GM18858 (cell line): ENCODE measurements at regions not wholly inside any gene's neighbourhood (a gene's known extent, or its start where the extent isn't known, plus 50 kb on each side); places are given as distances from the start of the nearest gene placed in this dataset.
A peak's percentile ranks its signal among the peaks of the same experiment; 100 is the strongest.
"Not testable (repeated sequence)": the region's sequence is repeated elsewhere in the genome, so short reads cannot be mapped to it uniquely, and the experiment has no call there.

Experiments used
- ATAC-seq: cut with Tn5 transposase; IDR thresholded peaks from one replicate; pipeline ENCODE4 v1.9.1; 2021; ENCODE audit not compliant: unreplicated experiment

GRCh38 chr16:58948244-58948643, 214.1 kb upstream of the GOT2 start:
- ATAC-seq, result no peak

DNA sequence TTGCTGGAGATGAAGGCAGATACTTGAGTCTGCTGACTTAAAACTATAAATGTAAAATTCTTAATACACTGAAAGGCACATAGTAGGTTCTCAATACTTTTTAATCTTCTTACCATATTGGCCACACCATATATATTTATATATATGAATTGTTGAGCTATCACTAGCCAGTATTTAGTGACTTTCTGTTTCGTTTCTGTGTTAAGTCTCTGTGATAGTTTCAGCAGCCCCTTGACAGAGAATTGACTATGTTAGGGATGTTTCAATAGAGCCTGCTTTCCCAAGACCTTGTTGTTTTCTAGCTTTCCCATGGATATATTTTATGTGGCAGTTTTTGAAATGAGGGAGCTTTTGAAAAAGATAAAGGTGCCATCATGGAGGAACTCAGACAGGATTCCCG, 206.5 kb upstream of the GOT2 start:
- ATAC-seq, result peak; percentile 62

DNA sequence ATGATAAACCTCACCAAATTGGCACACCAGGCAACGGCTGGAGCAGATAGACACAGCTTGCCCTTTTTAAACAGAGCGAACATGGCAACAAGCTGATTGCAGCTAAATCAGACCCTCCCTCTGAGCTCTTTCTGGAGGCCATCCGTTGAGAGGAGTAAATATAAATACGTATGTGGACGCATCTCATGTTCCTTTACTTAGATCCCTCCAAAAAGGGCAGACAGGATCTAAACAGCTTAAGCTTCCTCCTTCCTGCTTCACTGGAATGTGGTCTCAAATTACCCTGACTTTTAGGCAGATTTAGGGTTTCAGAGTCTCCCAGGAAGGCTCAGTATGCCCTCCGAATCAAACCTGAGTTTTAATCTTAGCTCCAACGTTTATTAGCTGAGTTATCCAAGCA, 204.7 kb upstream of the GOT2 start:
- ATAC-seq, result no peak

DNA sequence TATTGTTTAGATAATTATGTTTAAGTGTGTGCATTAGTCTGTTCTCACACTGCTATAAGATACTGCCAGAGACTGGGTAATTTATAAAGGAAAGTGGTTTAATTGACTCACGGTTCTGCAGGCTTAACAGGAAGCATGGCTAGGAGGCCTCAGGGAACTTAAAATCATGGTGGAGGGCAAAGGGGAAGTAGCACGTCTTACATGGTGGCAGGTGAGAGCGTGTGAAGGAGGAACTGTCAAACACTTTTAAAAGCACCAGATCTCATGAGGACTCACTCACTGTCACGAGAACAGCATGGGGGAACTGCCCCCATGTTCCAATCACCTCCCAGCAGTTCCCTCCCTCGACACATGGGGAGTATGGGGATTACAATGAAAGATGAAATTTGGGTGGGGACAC, 203.5 kb upstream of the GOT2 start:
- no peak for ATAC-seq

GRCh38 chr16:58933186-58933585, 199.1 kb upstream of the GOT2 start:
- ATAC-seq, result no peak

DNA sequence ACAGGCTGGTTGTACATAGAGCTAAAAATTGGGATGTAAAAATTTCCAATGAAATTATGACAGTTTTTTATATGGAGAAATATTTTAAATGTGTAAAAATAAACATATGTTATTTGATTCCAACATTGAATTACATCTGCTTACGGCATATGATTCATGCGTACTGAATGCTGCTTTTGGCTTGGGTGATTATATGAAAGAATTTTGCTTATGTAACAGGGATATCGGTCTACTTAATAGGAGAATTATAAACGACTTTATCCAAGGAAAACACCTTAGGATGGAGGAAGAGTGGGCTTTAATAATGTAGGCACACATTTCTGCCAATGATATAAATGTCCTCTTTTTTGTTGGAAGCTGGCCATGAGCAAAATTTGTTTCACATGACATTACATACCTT, 197.3 kb upstream of the GOT2 start:
- ATAC-seq, result no peak

DNA sequence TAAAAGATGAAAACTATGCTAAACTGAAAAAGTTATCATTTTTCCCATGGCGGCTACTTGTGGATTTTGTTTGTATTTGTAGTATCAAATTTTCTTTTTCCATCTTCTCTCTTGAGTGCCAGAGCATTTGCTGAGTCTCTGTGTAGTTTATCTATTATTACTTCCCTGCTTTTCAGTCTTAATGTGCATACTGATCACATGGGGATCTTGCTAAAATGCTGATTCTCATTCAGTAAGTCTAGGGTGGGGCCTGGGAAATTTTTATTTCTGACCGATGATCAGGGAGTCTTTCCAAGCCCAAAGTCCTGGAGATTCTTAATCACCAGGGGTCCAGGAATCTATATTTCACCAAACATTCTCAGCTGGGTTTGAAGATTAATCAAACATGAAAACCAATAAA, 189.0 kb upstream of the GOT2 start:
- no peak for ATAC-seq

GRCh38 chr16:58913456-58913855, 179.3 kb upstream of the GOT2 start:
- no peak for ATAC-seq

GRCh38 chr16:58912571-58912970, 178.5 kb upstream of the GOT2 start:
- ATAC-seq, result no peak

DNA sequence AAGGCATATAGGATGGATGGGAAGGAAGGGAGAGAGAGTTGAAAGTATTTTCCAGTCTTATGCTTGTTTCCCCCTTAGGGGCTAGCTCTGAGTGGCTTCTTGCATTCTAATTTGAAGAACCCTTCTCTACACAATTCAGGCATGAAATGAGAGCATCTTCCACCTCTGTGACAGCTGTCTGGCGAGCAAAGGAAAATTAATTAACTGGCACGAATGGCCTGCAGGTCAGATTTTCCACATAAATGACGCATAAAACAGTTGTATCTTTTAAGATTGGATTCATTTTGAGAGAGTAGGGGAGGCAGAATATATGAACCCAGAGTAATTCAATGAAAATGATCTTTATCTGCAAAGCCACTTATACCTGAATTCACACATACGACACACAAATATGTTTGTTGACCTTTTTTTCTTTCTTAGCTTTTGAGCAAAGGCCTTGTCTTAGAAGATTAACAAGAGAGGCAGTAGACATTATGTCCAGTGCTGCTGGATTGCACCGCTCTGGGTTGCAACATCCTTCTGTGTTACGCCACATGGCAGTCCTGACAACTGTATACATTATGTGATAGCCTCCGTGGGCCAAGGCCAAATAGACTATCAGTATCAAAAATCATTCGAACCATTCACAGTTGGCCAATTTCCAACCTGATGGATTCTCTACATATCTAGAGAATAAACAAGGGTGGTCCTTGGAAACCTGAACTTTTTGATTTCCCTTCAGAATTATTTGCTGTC, 173.0 kb upstream of the GOT2 start:
- no peak for ATAC-seq

GRCh38 chr16:58904291-58904690, 170.2 kb upstream of the GOT2 start:
- ATAC-seq, result no peak

DNA sequence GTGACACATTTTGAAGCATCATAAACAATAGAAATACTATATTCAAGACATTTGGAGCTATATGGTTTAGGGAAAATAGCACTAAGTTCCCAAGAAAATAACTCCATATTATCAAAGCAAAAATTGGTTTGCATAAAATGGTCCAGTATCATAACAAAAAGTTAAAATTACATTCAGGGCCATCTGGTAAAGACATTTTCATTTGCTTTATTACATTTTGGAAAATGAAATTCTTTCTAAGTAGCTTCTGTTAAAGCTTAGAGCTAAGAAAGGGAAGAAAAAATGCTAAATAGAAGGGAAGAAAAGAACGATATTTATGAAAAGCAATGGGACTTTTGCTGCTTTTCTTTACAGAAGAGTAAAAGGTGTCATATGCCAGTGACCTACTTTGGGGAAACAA, 155.4 kb upstream of the GOT2 start:
- no peak for ATAC-seq

- ATAC-seq, result peak; percentile 39
Measured at GRCh38 chr16:58885528-58886170, 151.5 kb upstream of the GOT2 start.

- ATAC-seq, result no peak
Measured at GRCh38 chr16:58884141-58884540, 150.0 kb upstream of the GOT2 start.

GRCh38 chr16:58883131-58883530, 149.0 kb upstream of the GOT2 start:
- no peak for ATAC-seq

GRCh38 chr16:58882292-58882691, 148.2 kb upstream of the GOT2 start:
- ATAC-seq, result peak; percentile 93

GRCh38 chr16:58878641-58879040, 144.5 kb upstream of the GOT2 start:
- ATAC-seq, result not testable (repeated sequence)

GRCh38 chr16:58866935-58867334, 132.8 kb upstream of the GOT2 start:
- no peak for ATAC-seq

- no peak for ATAC-seq
Measured at GRCh38 chr16:58863761-58864160, 129.6 kb upstream of the GOT2 start.

GRCh38 chr16:58863042-58863441, 128.9 kb upstream of the GOT2 start:
- no peak for ATAC-seq

GRCh38 chr16:58862334-58863021, 128.4 kb upstream of the GOT2 start:
- no peak for ATAC-seq

GRCh38 chr16:58859958-58860669, 126.0 kb upstream of the GOT2 start:
- ATAC-seq, result no peak
